ENCODE measurements at regions not wholly inside any gene's neighbourhood (a gene's known extent, or its start where the extent isn't known, plus 50 kb on each side); places are given as distances from the start of the nearest gene placed in this dataset.

GRCh38 chr11:72519220-72519881 lies 85.0 kb upstream of the CLPB start:
- no peaks in the 10 kb centered on the region for H3K36me3 ChIP-seq
- H3K4me3 ChIP-seq (ENCODE audit: low read depth, low read length): no peak overlapping the region
- H3K27me3 ChIP-seq (ENCODE audit: insufficient read depth, low read depth, severe bottlenecking): no peaks in the 10 kb centered on the region
- H3K9me3 ChIP-seq (ENCODE audit: severe bottlenecking): peaks cover 3% of the 10 kb centered on the region
- DNase-seq: peak; percentile 54
- no peak for TF ChIP-seq CTCF (IDR thresholded peaks at IDR 0.05; ENCODE audit: low read depth, low read length)
- H3K27ac ChIP-seq: peak overlapping the region; percentile 32; the same call in 1 of the 2 replicates

- no peak overlapping the region for H3K27ac ChIP-seq
- H3K9me3 ChIP-seq (ENCODE audit: severe bottlenecking): peaks cover 10% of the 10 kb centered on the region
- no peak overlapping the region for H3K4me3 ChIP-seq (ENCODE audit: low read depth, low read length)
Observed at GRCh38 chr11:72514331-72514730, 80.0 kb upstream of the CLPB start.

GRCh38 chr11:72513411-72513810 lies 79.1 kb upstream of the CLPB start:
- H3K4me3 ChIP-seq (ENCODE audit: low read depth, low read length): no peak overlapping the region
- H3K27ac ChIP-seq: no peak overlapping the region
- no peaks in the 10 kb centered on the region for H3K36me3 ChIP-seq
- no peaks in the 10 kb centered on the region for H3K27me3 ChIP-seq (ENCODE audit: insufficient read depth, low read depth, severe bottlenecking)
- no peak for TF ChIP-seq CTCF (IDR thresholded peaks at IDR 0.05; ENCODE audit: low read depth, low read length)
- DNase-seq: no peak
- peaks cover 10% of the 10 kb centered on the region for H3K9me3 ChIP-seq (ENCODE audit: severe bottlenecking)

More at GRCh38 chr11:72514331-72514730, 80.0 kb upstream of the CLPB start:
- H3K36me3 ChIP-seq: no peaks in the 10 kb centered on the region
- TF ChIP-seq CTCF (IDR thresholded peaks at IDR 0.05; ENCODE audit: low read depth, low read length): no peak
- no peak for DNase-seq
- H3K27me3 ChIP-seq (ENCODE audit: insufficient read depth, low read depth, severe bottlenecking): no peaks in the 10 kb centered on the region

- Histone ChIP-seq H3K9me3 (ENCODE audit: severe bottlenecking) (peaks cover 10% of the 10 kb centered on the region), H3K27me3 (ENCODE audit: insufficient read depth, low read depth, severe bottlenecking) (no peaks in the 10 kb centered on the region), H3K4me3 (ENCODE audit: low read depth, low read length) (no peak overlapping the region), H3K27ac (no peak overlapping the region), H3K36me3 (no peaks in the 10 kb centered on the region)
- no peak for TF ChIP-seq CTCF (IDR thresholded peaks at IDR 0.05; ENCODE audit: low read depth, low read length)
- DNase-seq: no peak
Observed at GRCh38 chr11:72512956-72513355, 78.6 kb upstream of the CLPB start.

GRCh38 chr11:72511393-72512047 lies 77.2 kb upstream of the CLPB start:
- Histone ChIP-seq H3K4me3 (ENCODE audit: low read depth, low read length) (no peak overlapping the region), H3K27ac (no peak overlapping the region), H3K27me3 (ENCODE audit: insufficient read depth, low read depth, severe bottlenecking) (no peaks in the 10 kb centered on the region), H3K9me3 (ENCODE audit: severe bottlenecking) (peaks cover 10% of the 10 kb centered on the region), H3K36me3 (no peaks in the 10 kb centered on the region)
- DNase-seq: no peak
- TF ChIP-seq CTCF (IDR thresholded peaks at IDR 0.05; ENCODE audit: low read depth, low read length): no peak

All from WERI-Rb-1 (cell line).